Activated naive CD4-positive, alpha-beta T cell treated with anti-CD3 and anti-CD28 coated beads, Interleukin-2, amount 50 U/mL, for 72 hours (primary cell): ENCODE measurements at regions not wholly inside any gene's neighbourhood (a gene's known extent, or its start where the extent isn't known, plus 50 kb on each side); places are given as distances from the start of the nearest gene placed in this dataset.

Experiments
- ATAC-seq, 2 donors: fragments of 150-1000 bp; cut with Tn5 transposase; 2 replicates each; pipeline ENCODE4 v1.10.0; 2021; ENCODE audit warnings: mild to moderate bottlenecking in 2 of 2, moderate library complexity in 2 of 2
- DNase-seq, 2 donors: peaks; one replicate each; pipeline ENCODE4 v3.0.0; 2021 to 2022; ENCODE audit warnings: low spot score in 2 of 2
- H3K27ac Mint-ChIP-seq, 2 donors: one replicate each; pipeline ENCODE4 v1.8.0; 2022; ENCODE audit warnings: mild to moderate bottlenecking in 2 of 2, mixed read lengths in 2 of 2
- H3K36me3 Mint-ChIP-seq, 2 donors: one replicate each; pipeline ENCODE4 v1.8.0; 2022; ENCODE audit warnings: mixed read lengths in 2 of 2
- H3K9me3 Mint-ChIP-seq, 2 donors: one replicate each; pipeline ENCODE4 v1.8.0; 2022; ENCODE audit warnings: mixed read lengths in 2 of 2

GRCh38 chr15:69929905-69930630, 167.6 kb downstream of the TLE3 start:
- ATAC-seq (no peak), DNase-seq (no peak)
- H3K36me3 Mint-ChIP-seq: peaks cover 2 to 10% of the 10 kb centered on the region in 2 donors
- no peak overlapping the region for H3K27ac Mint-ChIP-seq
- peaks cover 6 to 19% of the 10 kb centered on the region in 2 donors for H3K9me3 Mint-ChIP-seq

GRCh38 chr15:69930754-69931153, 167.0 kb downstream of the TLE3 start:
- Mint-ChIP-seq H3K36me3 (peaks cover 0 to 6% of the 10 kb centered on the region in 2 donors), H3K9me3 (peaks cover 6 to 22% of the 10 kb centered on the region in 2 donors), H3K27ac (no peak overlapping the region)
- no peak for DNase-seq
- no peak for ATAC-seq

DNA sequence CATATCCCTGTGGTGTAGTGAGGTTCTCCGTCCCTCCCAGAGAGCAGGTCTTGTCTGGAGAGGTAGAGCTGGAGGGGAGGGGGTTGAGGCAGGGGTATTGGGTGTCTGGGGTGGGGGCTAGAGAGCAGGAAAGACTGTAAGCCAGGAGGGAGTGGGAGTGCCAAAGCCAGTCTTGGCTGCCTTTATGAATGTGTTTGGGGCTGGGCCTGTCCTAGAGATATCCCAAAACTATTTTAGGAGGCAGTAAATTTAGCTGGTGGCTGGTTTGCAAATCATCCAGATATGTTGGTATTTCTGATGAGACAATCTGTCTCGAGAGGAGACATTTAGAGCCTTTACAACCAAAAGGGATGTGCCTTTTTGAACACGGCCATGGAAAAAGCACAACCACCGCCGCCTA, 166.6 kb downstream of the TLE3 start:
- ATAC-seq (no peak), DNase-seq (no peak)
- H3K36me3 Mint-ChIP-seq: peaks cover 0 to 6% of the 10 kb centered on the region in 2 donors
- peaks cover 6 to 22% of the 10 kb centered on the region in 2 donors for H3K9me3 Mint-ChIP-seq
- H3K27ac Mint-ChIP-seq: no peak overlapping the region

- no peak for ATAC-seq
- no peaks in the 10 kb centered on the region for H3K36me3 Mint-ChIP-seq
- DNase-seq: no peak
- peaks cover 1 to 13% of the 10 kb centered on the region in 2 donors for H3K9me3 Mint-ChIP-seq
- no peak overlapping the region for H3K27ac Mint-ChIP-seq
These were observed 163.1 kb downstream of the TLE3 start for GRCh38 chr15:69934607-69935006.

GRCh38 chr15:69939513-69940440, 157.9 kb downstream of the TLE3 start:
- no peak overlapping the region for H3K27ac Mint-ChIP-seq
- peaks cover 0 to 11% of the 10 kb centered on the region in 2 donors for H3K9me3 Mint-ChIP-seq
- H3K36me3 Mint-ChIP-seq: no peaks in the 10 kb centered on the region
- ATAC-seq (no peak), DNase-seq (no peak)

DNA sequence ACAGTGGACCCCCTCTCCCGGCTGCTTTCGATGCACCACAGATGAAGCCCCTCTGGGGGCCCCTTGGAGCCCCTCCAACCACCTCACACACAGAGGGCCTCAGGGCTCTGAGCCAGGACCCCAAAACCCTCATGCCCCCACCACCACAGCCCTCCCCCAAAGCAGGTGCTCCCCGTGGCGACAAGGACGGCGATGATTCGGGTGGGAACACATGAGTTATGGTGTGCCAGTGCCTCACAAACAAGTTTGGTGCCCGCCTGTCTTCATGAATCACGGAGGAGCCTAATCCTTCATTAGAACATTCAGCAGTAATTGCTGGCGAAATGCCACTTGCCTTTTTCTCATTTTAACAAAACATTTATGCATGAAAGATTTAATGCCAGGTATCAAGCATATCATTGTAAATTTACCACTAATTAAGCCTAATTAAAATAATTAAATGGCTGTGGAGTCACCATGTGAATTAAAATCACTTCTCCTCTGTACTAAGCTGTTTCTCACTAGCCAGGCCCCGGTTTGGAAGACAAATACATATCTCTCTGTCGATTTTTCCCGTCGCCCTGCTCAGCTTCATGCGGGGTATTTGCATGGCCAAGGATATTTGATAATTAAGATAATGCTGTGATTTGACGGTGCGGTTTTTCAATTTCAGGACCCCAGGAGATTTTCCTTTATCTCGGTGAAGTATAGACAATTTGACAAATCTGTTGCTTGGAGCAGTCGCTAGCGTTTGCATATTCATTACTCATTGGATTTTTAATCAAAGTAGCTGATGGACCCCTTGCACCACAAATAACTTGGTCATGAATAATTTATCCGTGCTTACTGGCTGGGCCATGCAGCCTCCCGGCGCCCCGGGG, 157.0 kb downstream of the TLE3 start:
- Mint-ChIP-seq H3K9me3 (peaks cover 0 to 2% of the 10 kb centered on the region in 2 donors), H3K27ac (no peak overlapping the region), H3K36me3 (no peaks in the 10 kb centered on the region)
- ATAC-seq (no peak), DNase-seq (no peak)

DNA sequence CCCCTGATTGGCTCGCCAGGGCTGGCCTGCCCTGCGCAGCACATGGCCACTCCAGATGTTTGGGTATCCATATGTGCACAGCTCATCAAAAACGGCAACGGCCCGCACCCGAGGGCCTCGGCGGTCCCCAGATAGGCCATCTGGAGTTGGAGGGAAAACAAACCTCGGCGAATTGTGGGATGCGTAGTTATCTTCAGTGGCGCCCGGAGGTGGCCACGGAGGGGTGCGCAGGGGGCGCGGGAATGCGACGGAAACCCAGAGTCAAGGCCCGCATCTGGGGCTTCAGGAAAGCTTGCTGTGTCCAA, 156.5 kb downstream of the TLE3 start:
- Mint-ChIP-seq H3K27ac (no peak overlapping the region), H3K9me3 (no peaks in the 10 kb centered on the region), H3K36me3 (no peaks in the 10 kb centered on the region)
- ATAC-seq: no peak
- no peak for DNase-seq

DNA sequence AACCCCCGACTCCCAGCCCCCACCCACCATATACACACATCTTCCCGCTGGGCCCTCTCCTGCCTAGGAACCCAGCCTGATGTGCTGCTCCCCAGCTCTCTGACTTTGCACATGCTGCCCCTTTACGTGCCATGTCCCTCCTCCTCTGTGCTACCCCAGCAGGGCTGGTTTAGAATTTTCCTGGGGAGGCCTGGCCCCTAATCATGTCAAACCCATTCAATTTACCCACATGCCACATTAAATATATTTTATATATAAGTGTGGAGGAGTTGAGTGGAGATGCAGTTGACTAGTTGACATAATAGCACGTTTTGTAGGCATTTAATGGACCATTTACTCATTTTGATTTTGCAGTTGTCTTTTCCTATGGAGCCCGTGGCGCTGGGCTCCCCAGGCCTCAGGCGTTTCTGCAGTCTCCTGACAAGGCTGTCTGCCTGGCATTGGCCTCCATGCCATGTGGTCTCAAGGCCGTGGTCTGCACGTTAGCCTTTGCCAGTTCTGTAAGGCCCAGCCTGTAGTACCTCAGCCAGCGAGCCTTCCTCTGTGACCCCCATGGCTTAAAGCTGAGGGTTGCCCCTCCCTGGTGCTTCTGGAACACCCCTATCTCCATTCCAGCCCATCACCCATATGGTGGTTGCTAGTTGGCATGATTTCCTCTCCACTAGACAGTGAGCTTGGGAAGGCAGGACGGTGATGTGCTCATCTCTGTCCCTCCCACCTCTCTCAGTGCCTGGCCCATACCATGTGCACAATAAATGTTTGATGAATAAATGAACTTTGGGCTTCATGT, 155.8 kb downstream of the TLE3 start:
- no peak for DNase-seq
- no peaks in the 10 kb centered on the region for H3K36me3 Mint-ChIP-seq
- ATAC-seq: no peak
- H3K9me3 Mint-ChIP-seq: no peaks in the 10 kb centered on the region
- H3K27ac Mint-ChIP-seq: no peak overlapping the region

GRCh38 chr15:69943637-69944036, 154.1 kb downstream of the TLE3 start:
- DNase-seq: no peak
- Mint-ChIP-seq H3K27ac (no peak overlapping the region), H3K9me3 (no peaks in the 10 kb centered on the region), H3K36me3 (no peaks in the 10 kb centered on the region)
- no peak for ATAC-seq

DNA sequence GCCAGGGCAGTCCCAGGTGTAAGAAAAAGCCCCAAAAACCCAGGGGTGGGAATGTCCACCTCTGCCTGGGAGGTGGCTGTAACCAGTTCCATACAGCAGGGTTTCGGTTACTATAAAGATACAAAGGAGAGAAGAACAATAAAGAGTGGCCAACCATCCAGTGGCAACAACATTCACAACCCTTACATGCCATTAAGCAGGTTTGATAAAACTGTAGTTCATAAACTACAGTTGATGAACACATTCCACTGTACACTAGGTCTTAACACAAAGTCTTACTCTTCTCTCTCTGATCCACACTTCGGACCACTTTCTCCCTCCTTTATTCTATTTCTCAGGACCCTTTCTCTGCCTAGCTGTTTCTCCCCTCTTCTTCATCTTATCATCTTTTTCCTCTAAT, 152.0 kb downstream of the TLE3 start:
- no peak for ATAC-seq
- H3K27ac Mint-ChIP-seq: no peak overlapping the region
- H3K9me3 Mint-ChIP-seq: no peaks in the 10 kb centered on the region
- no peak for DNase-seq
- H3K36me3 Mint-ChIP-seq: no peaks in the 10 kb centered on the region

- no peak for ATAC-seq
- no peak for DNase-seq
- Mint-ChIP-seq H3K9me3 (no peaks in the 10 kb centered on the region), H3K27ac (no peak overlapping the region), H3K36me3 (no peaks in the 10 kb centered on the region)
These were observed 150.8 kb downstream of the TLE3 start for GRCh38 chr15:69946870-69947269.

GRCh38 chr15:69947394-69947793, 150.3 kb downstream of the TLE3 start:
- no peaks in the 10 kb centered on the region for H3K9me3 Mint-ChIP-seq
- ATAC-seq (no peak), DNase-seq (no peak)
- H3K27ac Mint-ChIP-seq: no peak overlapping the region
- H3K36me3 Mint-ChIP-seq: no peaks in the 10 kb centered on the region

- no peaks in the 10 kb centered on the region for H3K9me3 Mint-ChIP-seq
- no peak for DNase-seq
- no peak for ATAC-seq
- H3K27ac Mint-ChIP-seq: no peak overlapping the region
- no peaks in the 10 kb centered on the region for H3K36me3 Mint-ChIP-seq
These were observed 148.2 kb downstream of the TLE3 start for GRCh38 chr15:69949485-69949884.

DNA sequence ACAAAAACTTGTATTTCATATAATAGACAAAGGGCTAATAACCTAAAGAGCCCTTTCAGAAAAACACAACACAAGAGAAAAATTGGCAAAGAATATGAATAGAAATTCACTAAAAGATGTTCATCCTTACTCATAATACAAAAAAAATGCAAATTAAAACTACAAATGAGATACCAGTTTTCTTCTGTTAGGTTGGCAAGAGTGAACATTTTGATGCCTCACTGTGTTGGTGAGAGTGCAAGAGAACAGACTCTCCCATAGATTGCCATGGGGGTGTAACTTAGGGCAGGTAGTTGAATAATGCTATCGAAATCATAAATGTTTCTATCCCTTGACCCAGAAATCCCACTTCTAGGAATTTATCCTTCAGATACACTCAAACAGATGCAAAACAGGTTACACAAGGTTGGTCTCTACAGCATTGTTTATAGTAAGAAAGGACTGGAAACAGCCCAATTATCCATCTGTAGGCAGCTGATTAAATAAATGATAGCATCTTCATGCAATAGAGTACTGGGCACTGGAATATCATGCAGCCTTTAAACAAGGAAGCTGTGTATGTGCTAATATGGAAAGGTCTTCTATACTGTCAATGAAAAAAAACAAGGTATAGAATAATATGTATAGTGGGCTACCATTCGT, 146.3 kb downstream of the TLE3 start:
- ATAC-seq (no peak), DNase-seq (no peak)
- Mint-ChIP-seq H3K9me3 (no peaks in the 10 kb centered on the region), H3K36me3 (no peaks in the 10 kb centered on the region), H3K27ac (no peak overlapping the region)

DNA sequence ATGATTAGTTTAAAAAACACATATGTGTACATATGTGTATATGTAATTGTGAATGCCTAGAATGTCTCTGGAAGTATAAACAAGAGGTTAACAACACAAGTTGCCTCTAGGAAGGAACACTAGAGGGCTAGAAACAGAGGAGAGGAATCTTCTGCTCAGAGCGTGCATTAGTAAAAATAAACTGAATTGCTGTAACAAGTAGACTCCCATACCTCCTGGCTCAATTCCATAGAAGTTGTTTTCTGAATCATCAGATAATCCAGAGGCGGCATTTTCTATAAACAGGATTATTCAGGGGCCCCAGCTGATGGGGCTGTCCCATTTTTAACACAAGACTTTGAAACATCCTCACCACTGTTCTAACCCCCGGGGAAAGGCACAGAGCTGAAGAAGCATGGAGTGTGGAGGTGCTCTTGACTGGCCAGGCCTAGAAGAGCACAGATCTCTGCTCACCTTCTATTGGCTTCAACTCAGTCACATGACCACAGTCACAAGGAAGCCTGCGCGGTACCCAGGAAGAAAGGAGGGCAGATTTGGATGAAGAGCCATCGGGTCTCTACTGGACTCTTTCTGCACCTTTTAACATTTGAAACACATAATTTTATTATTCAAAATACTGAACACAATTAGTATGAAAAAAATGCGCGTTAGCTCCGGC, 145.7 kb downstream of the TLE3 start:
- H3K27ac Mint-ChIP-seq: no peak overlapping the region
- no peaks in the 10 kb centered on the region for H3K9me3 Mint-ChIP-seq
- ATAC-seq (no peak), DNase-seq (no peak)
- H3K36me3 Mint-ChIP-seq: no peaks in the 10 kb centered on the region
